SK-N-SH treated with all-trans-retinoic acid at 6 μM for 48 hours (cell line): ENCODE measurements at regions not wholly inside any gene's neighbourhood (a gene's known extent, or its start where the extent isn't known, plus 50 kb on each side); places are given as distances from the start of the nearest gene placed in this dataset.

Experiments used
- ATAC-seq: fragments of 200-7000 bp; cut with Tn5 transposase; 3 replicates; pipeline ENCODE4 v1.9.1; 2020; ENCODE audit warnings: mild to moderate bottlenecking, moderate library complexity
- ARNTL ChIP-seq: fragments of 450-650 bp; formaldehyde crosslinking; IDR thresholded peaks from 2 replicates; pipeline ENCODE4 v1.5.0; 2020; ENCODE audit warnings: low read depth, mild to moderate bottlenecking, moderate library complexity, borderline replicate concordance
- BACH2 ChIP-seq: fragments of 250-450 bp; sonication (Bioruptor Pico); IDR thresholded peaks from 2 replicates; pipeline ENCODE4 v1.9.0; 2021; ENCODE audit warnings: mild to moderate bottlenecking, borderline replicate concordance
- ESRRG ChIP-seq: fragments of 250-450 bp; sonication (Bioruptor Pico); IDR thresholded peaks from 2 replicates; pipeline ENCODE4 v1.6.1; 2021; ENCODE audit warnings: mild to moderate bottlenecking
- GLIS3 ChIP-seq: fragments of 250-450 bp; sonication (Bioruptor Pico); IDR thresholded peaks from 2 replicates; pipeline ENCODE4 v1.5.0; 2020; ENCODE audit warnings: mild to moderate bottlenecking, moderate library complexity
- ISL1 ChIP-seq: fragments of 250-450 bp; sonication (Bioruptor Pico); IDR thresholded peaks from 2 replicates; pipeline ENCODE4 v2.1.2; 2022; ENCODE audit warnings: mild to moderate bottlenecking, moderate library complexity
- OSR1 ChIP-seq: fragments of 250-450 bp; sonication (Bioruptor Pico); IDR thresholded peaks from 2 replicates; pipeline ENCODE4 v1.8.0; 2022; ENCODE audit warnings: moderate library complexity, mild to moderate bottlenecking, inconsistent platforms
- PPARA ChIP-seq: fragments of 250-450 bp; sonication (Bioruptor Pico); IDR thresholded peaks from 2 replicates; pipeline ENCODE4 v1.5.0; 2020; ENCODE audit warnings: mild to moderate bottlenecking, borderline replicate concordance
- RARB ChIP-seq: fragments of 250-450 bp; sonication (Bioruptor Pico); IDR thresholded peaks from 2 replicates; pipeline ENCODE4 v1.8.0; 2021; ENCODE audit warnings: mild to moderate bottlenecking, moderate library complexity
- SNAI2 ChIP-seq: fragments of 250-450 bp; sonication (Bioruptor Pico); IDR thresholded peaks from 2 replicates; pipeline ENCODE4 v1.5.0; 2020; ENCODE audit warnings: mild to moderate bottlenecking, moderate library complexity
- TCF4 ChIP-seq: fragments of 250-450 bp; sonication (Bioruptor Pico); IDR thresholded peaks from 2 replicates; pipeline ENCODE4 v1.8.0; 2021; ENCODE audit warnings: mild to moderate bottlenecking, moderate library complexity, borderline replicate concordance
- TOX ChIP-seq: fragments of 250-450 bp; sonication (Bioruptor Pico); IDR thresholded peaks from 2 replicates; pipeline ENCODE4 v1.8.0; 2021; ENCODE audit warnings: mild to moderate bottlenecking, moderate library complexity, borderline replicate concordance
- ZC3H10 ChIP-seq: fragments of 250-450 bp; sonication (Bioruptor Pico); IDR thresholded peaks from 2 replicates; pipeline ENCODE4 v1.5.1; 2021; ENCODE audit warnings: mild to moderate bottlenecking, moderate library complexity
- ZFP30 ChIP-seq: fragments of 450-650 bp; formaldehyde crosslinking; IDR thresholded peaks from 2 replicates; pipeline ENCODE4 v1.5.0; 2022; ENCODE audit warnings: mild to moderate bottlenecking, moderate library complexity
- ZNF565 ChIP-seq: fragments of 450-650 bp; formaldehyde crosslinking; conservative IDR thresholded peaks from 2 replicates; pipeline ENCODE4 v1.5.0; 2020; ENCODE audit warnings: low read depth, mild to moderate bottlenecking, moderate library complexity
- ZNF8 ChIP-seq: fragments of 450-650 bp; formaldehyde crosslinking; IDR thresholded peaks from 2 replicates; pipeline ENCODE4 v1.5.0; 2020; ENCODE audit warnings: mild to moderate bottlenecking, moderate library complexity
- TF ChIP-seq, protein P1 (sequence below): fragments of 250-450 bp; sonication (Bioruptor Pico); IDR thresholded peaks from 2 replicates; pipeline ENCODE4 v1.8.0; 2021; ENCODE audit warnings: low read depth, mild to moderate bottlenecking, moderate library complexity, borderline replicate concordance
- TF ChIP-seq, protein P2 (sequence below): fragments of 250-450 bp; sonication (Bioruptor Pico); IDR thresholded peaks from 2 replicates; pipeline ENCODE4 v1.5.1; 2020; ENCODE audit warnings: low read depth, mild to moderate bottlenecking, moderate library complexity
- TF ChIP-seq, protein P3 (sequence below): fragments of 250-450 bp; sonication (Bioruptor Pico); IDR thresholded peaks from 2 replicates; pipeline ENCODE4 v1.5.0; 2020; ENCODE audit warnings: mild to moderate bottlenecking, moderate library complexity
- TF ChIP-seq, protein P4 (sequence below): fragments of 250-450 bp; sonication (Bioruptor Pico); IDR thresholded peaks from 2 replicates; pipeline ENCODE4 v1.8.0; 2020; ENCODE audit warnings: mild to moderate bottlenecking, moderate library complexity, borderline replicate concordance
- TF ChIP-seq, protein P5 (sequence below): fragments of 250-450 bp; sonication (Bioruptor Pico); IDR thresholded peaks from 2 replicates; pipeline ENCODE4 v1.5.1; 2021; ENCODE audit warnings: mild to moderate bottlenecking, moderate library complexity

DNA sequence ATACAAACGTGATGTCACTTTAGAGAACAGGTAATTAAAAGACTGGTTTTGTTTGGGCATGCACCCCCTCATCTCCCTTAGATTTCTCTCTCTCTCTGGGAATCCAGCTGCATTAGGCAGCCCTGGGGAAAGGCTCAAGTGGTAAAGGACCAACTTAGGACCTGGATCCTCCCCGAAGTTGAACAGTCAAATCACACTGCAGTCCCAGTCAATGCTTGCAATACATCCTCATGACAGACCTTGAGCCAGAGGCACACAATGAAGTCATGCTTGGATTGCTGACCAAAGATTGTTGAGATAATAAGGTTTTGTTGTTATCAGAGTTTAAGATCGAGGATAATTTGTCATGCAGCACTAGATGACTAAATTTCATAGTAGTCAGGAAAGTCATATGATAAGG is 1285.8 kb upstream of the NCAM2 start:
- TF ChIP-seq ISL1 (CRISPR knock-in tag) (no peak), ZC3H10 (no peak), RARB (CRISPR knock-in tag) (no peak), PPARA (CRISPR knock-in tag) (no peak), OSR1 (no peak), BACH2 (CRISPR knock-in tag) (no peak), ZNF8 (CRISPR knock-in tag) (no peak), ZFP30 (CRISPR knock-in tag) (no peak), ARNTL (CRISPR knock-in tag) (no peak), ESRRG (CRISPR knock-in tag) (no peak), TCF4 (CRISPR knock-in tag) (no peak), GLIS3 (CRISPR knock-in tag) (no peak)
- TF ChIP-seq, protein P1, sequence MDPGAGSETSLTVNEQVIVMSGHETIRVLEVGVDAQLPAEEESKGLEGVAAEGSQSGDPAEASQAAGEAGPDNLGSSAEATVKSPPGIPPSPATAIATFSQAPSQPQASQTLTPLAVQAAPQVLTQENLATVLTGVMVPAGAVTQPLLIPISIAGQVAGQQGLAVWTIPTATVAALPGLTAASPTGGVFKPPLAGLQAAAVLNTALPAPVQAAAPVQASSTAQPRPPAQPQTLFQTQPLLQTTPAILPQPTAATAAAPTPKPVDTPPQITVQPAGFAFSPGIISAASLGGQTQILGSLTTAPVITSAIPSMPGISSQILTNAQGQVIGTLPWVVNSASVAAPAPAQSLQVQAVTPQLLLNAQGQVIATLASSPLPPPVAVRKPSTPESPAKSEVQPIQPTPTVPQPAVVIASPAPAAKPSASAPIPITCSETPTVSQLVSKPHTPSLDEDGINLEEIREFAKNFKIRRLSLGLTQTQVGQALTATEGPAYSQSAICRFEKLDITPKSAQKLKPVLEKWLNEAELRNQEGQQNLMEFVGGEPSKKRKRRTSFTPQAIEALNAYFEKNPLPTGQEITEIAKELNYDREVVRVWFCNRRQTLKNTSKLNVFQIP (CRISPR knock-in tag): no peak
- TF ChIP-seq, protein P2, sequence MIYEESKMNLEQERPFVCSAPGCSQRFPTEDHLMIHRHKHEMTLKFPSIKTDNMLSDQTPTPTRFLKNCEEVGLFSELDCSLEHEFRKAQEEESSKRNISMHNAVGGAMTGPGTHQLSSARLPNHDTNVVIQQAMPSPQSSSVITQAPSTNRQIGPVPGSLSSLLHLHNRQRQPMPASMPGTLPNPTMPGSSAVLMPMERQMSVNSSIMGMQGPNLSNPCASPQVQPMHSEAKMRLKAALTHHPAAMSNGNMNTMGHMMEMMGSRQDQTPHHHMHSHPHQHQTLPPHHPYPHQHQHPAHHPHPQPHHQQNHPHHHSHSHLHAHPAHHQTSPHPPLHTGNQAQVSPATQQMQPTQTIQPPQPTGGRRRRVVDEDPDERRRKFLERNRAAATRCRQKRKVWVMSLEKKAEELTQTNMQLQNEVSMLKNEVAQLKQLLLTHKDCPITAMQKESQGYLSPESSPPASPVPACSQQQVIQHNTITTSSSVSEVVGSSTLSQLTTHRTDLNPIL (CRISPR knock-in tag): no peak
- TF ChIP-seq, protein P3, sequence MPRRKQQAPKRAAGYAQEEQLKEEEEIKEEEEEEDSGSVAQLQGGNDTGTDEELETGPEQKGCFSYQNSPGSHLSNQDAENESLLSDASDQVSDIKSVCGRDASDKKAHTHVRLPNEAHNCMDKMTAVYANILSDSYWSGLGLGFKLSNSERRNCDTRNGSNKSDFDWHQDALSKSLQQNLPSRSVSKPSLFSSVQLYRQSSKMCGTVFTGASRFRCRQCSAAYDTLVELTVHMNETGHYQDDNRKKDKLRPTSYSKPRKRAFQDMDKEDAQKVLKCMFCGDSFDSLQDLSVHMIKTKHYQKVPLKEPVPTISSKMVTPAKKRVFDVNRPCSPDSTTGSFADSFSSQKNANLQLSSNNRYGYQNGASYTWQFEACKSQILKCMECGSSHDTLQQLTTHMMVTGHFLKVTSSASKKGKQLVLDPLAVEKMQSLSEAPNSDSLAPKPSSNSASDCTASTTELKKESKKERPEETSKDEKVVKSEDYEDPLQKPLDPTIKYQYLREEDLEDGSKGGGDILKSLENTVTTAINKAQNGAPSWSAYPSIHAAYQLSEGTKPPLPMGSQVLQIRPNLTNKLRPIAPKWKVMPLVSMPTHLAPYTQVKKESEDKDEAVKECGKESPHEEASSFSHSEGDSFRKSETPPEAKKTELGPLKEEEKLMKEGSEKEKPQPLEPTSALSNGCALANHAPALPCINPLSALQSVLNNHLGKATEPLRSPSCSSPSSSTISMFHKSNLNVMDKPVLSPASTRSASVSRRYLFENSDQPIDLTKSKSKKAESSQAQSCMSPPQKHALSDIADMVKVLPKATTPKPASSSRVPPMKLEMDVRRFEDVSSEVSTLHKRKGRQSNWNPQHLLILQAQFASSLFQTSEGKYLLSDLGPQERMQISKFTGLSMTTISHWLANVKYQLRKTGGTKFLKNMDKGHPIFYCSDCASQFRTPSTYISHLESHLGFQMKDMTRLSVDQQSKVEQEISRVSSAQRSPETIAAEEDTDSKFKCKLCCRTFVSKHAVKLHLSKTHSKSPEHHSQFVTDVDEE (CRISPR knock-in tag): no peak
- TF ChIP-seq, protein P4, sequence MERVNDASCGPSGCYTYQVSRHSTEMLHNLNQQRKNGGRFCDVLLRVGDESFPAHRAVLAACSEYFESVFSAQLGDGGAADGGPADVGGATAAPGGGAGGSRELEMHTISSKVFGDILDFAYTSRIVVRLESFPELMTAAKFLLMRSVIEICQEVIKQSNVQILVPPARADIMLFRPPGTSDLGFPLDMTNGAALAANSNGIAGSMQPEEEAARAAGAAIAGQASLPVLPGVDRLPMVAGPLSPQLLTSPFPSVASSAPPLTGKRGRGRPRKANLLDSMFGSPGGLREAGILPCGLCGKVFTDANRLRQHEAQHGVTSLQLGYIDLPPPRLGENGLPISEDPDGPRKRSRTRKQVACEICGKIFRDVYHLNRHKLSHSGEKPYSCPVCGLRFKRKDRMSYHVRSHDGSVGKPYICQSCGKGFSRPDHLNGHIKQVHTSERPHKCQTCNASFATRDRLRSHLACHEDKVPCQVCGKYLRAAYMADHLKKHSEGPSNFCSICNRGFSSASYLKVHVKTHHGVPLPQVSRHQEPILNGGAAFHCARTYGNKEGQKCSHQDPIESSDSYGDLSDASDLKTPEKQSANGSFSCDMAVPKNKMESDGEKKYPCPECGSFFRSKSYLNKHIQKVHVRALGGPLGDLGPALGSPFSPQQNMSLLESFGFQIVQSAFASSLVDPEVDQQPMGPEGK: no peak
- no peak for ATAC-seq

DNA sequence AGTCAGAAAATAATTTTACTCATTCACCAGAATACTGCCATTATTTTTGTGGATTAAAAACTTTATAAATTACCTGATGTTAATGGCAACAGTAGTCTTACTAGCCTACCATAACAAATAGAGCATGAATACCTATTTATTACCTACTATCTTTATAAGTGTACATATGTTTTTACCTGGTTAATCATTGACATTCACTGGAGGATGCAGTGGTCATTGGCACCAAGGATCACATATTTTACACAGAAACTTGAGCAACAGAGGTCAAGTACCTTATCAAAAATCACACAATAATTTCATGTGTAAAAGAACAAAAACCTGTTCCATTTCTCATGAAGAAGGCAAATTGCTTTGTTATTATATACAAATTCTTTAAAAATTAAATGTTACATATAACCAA is 1284.9 kb upstream of the NCAM2 start:
- ATAC-seq: no peak
- TF ChIP-seq BACH2 (CRISPR knock-in tag) (no peak), RARB (CRISPR knock-in tag) (no peak), GLIS3 (CRISPR knock-in tag) (no peak), TCF4 (CRISPR knock-in tag) (no peak)
- TF ChIP-seq, protein P3 (CRISPR knock-in tag): no peak
- TF ChIP-seq, all 23 proteins: peak for 0

DNA sequence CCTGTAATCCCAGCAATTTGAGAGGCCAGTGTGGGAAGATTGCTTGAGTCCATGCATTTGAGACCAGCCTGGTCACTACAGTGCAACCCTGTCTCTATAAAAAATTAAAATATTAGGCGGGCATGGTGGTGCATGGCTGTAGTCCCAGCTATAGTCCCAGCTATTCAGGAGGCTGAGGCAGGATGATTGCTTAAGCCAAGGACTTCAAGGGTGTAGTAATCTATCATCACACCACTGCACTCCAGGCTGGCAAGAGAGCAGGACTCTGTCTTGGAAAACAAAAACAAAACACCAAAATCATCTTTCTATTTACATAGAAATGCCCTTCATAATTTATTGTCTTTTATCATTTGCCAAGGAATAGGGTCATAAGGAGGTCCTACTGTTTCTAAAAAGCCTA is 1274.1 kb upstream of the NCAM2 start:
- ATAC-seq: no peak
- TF ChIP-seq GLIS3 (CRISPR knock-in tag): no peak
- no peak for TF ChIP-seq ZFP30 (CRISPR knock-in tag)
- TF ChIP-seq SNAI2 (CRISPR knock-in tag): no peak
- TF ChIP-seq ARNTL (CRISPR knock-in tag): no peak
- no peak for TF ChIP-seq ESRRG (CRISPR knock-in tag)
- TF ChIP-seq, protein P1 (CRISPR knock-in tag): no peak
- no peak for TF ChIP-seq TOX (CRISPR knock-in tag)
- TF ChIP-seq, protein P4: no peak
- TF ChIP-seq ZC3H10: no peak
- no peak for TF ChIP-seq ZNF8 (CRISPR knock-in tag)
- no peak for TF ChIP-seq ZNF565 (CRISPR knock-in tag)
- TF ChIP-seq BACH2 (CRISPR knock-in tag): no peak
- TF ChIP-seq, protein P5, sequence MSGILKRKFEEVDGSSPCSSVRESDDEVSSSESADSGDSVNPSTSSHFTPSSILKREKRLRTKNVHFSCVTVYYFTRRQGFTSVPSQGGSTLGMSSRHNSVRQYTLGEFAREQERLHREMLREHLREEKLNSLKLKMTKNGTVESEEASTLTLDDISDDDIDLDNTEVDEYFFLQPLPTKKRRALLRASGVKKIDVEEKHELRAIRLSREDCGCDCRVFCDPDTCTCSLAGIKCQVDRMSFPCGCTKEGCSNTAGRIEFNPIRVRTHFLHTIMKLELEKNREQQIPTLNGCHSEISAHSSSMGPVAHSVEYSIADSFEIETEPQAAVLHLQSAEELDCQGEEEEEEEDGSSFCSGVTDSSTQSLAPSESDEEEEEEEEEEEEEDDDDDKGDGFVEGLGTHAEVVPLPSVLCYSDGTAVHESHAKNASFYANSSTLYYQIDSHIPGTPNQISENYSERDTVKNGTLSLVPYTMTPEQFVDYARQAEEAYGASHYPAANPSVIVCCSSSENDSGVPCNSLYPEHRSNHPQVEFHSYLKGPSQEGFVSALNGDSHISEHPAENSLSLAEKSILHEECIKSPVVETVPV (CRISPR knock-in tag): no peak
